CD4-positive, alpha-beta T cell treated with Interleukin-17A for 4 hours (primary cell): ENCODE measurements at regions not wholly inside any gene's neighbourhood (a gene's known extent, or its start where the extent isn't known, plus 50 kb on each side); places are given as distances from the start of the nearest gene placed in this dataset.

ENCODE experiments used
- DNase-seq: peaks from one replicate; pipeline ENCODE4 v3.0.0-alpha.2; 2020; ENCODE audit warnings: mixed read lengths

DNA sequence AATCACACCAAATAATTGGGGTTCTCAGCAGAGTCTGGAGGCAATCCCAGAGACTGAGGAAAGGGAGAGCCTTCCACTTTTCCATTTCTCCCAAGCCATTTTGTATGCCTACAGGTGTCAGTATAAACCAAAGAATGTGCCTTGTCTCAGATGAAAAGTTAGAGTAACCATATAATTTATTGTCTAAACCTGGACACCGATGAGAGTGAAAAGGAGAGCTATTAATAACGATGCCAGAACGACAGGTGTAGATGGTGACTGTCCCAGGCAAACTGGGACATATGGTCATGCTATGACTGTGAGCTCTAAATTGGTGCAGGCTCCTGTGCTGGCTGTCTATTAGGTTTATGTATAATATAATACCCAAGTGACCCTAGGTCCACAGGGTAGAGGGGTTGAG is 219.6 kb downstream of the ARHGAP12 start:
- no peak for DNase-seq

DNA sequence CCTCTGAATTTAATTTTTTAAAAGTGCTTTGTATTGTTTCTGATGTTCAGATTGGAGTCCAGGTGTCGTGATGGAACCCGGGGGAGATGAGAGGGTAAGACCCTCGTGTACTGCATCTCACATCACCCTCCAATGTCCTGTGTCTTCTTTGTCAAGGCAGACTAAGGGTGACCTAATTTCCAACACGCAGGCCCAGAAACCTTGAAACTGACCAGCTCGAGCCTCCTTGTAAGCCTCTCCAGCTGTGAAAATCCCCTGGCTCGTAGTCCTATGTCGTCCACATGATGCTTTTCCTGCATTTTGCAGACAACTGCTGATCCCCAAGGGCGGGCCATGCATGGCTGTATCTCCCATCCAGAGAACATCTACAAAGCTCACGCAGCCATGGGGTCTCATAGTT is 220.2 kb downstream of the ARHGAP12 start:
- no peak for DNase-seq

DNA sequence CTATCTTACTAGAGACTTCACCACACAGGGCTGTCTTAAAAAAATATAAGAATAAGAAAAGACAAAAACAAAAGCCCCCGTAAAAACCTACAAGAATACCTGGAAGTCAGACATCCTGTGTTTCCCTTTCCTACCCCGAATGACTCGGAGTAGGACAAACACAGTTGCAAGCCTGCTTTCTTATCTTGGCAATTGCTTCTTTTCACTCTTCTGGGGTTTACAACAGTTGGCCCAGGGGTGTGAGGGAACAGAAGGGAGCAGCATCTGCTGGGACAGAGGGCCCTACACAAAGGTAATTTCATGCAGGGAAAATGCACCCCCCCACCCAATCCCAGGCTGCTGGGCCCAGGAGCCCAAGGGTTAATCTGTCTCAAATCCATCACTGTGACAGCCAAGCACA is 220.6 kb downstream of the ARHGAP12 start:
- DNase-seq: no peak

DNA sequence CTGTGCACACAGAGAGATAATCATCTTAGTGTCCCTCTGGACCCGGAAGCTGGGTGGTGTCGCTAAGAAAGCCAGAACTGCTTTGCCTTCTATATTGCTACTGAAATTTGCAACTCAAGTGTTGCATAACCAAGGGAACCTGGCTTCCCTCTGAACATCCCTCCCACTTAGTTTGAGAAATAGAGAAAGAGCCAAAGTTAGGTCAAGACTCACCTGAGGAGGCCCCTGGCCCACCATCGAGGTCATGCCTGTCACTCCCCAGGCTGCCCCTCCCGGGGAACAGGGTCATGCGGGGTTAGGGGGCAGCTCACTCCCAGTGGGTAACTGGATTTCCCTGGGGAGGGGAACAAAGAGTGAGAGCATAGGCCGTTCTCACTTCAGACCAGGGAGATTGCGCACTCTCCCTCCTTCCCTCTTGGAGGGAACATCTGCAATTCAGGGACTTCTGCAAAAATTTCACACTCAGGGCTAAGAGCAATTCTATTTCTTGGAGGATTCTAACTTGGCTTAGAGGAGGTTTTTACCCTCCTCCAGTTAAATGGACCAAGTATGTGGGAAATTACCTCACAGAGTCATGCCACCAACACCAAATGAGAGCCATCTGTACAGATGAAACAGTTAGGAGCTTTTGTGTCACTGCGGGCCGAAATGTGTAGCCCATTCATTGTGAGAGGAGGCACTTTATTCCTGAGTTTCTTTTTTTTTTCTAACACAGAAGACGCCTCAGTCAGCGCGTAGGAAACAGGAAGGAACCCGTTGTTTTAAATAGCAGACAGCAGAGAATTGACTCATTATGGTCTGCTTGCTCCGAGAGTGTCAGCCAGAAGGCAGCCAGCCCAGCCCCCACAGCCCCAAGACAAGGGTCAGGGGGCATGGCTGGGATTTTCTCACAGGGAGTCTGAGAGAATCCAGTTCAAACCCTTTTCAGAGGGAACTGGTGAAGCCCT is 221.3 kb downstream of the ARHGAP12 start:
- peak; percentile 44 for DNase-seq

DNA sequence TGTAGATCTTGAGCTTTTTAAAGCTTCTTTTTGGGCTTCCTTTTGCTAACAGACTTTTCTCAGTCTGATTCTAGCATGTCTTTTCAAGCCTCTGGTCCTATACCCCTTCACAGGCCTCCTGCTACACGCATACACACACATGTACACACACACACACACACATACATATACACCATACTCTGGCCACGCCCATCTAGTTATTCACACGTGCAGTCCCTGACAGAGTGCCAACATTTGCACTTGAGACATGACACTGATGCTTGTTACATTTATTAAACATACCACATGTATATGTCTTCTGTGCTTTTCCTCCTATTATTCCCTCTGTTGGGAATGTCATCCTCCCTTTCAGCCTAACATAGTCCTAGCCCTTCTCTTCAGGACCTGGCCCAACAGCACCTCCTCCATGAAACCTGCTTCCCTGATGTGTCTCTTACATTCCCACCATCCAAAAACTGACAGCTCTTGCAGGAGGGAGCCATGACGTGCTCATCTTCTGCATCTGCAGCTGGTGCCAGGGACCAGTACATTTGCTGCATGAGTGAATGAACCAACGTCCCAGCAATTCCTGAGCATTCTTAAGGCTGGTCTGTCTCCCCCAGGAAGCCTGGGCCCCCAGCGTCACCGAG is 222.1 kb downstream of the ARHGAP12 start:
- DNase-seq: no peak

DNA sequence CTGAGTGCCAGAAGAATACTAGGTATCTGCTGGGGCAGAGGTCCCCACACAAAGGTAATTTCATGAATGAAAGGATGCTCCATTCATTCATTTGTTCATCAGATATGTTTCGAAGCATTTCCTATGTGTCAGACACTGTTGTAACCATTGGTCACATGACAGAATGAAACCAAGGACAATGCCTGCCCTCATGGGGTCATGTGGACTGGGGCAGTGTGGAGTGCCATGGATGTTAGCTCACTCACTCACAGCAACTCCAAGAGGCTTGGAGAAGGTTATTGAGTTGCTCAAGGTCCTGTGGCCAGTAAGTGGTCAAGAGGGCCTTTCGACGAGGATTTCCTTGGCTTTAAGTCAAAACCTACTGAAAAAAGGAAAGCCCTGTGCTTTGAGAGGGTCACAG is 223.5 kb downstream of the ARHGAP12 start:
- no peak for DNase-seq

DNA sequence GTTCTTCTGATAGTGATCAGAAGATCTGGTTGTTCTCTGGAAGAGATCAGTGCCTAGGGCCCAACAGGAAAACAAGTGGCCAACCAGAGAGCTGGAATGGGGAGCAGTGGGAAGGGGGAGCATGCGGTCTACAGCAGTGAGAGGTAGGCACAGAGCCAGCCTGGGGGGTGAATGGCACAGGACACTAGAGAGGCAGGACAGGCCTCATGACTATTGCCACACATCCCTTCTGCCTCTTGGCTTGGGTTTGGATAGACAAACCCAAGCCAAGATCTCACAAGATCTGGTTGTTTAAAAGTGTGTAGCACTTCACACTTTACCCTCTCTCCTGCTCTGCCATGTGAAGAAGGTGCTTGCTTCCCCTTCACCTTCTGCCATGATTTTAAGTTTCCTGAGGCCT is 224.4 kb downstream of the ARHGAP12 start:
- DNase-seq: no peak

DNA sequence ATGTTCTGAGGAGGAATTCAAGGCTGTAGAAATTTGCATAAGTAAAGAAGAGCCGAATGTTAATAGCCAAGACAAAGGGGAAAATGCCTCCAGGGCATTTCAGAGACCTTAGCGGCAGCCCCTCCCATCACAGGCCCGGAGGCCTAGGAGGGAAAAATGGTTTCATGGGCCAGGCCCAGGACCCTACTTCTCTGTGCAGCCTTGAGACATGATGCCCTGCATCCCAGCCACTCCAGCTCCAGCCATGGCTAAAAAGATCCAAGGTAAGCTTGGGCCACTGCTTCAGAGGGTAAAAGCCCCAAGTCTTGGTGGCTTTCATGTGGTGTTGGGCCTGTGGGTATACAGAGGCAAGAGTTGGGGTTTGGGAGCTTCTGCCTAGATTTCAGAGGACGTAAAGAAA is 225.7 kb downstream of the ARHGAP12 start:
- DNase-seq: no peak

DNA sequence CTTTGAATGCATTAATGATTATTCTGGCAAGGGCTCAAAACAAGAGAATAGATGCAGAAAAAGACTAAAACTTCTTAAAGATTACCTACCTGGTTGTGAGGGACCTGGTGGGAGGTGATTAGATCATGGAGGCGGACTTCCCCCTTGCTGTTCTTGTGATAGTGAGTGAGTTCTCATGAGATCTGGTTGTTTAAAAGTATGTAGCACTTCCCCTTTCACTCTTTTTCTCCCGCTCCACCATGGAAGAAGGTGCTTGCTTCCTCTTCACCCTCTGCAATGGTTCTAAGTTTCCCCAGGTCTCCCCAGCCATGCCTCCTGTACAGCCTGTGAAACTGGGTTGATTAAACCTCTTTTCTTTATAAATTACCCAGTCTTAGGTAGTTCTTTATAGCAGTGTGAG is 226.6 kb downstream of the ARHGAP12 start:
- DNase-seq: no peak

DNA sequence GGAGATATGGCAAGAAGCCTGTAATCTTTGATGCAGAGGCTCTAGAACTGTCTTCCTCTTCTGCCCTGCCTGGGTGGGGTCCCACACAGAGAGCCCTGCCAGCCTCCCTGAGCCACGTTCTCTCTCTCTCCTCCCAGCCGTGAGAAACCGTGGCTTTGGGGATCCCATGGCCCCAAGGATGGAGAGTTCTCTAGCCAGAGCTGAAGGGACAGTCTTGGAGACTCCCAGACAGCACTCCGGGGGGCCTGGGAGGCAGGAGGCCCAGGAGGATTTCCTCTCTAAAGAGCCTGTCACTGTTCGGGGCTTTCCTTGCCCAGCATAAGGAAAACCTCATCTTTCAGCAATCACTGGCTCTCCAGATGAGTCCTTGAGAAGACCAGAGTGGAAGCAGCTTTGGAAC is 227.1 kb downstream of the ARHGAP12 start:
- DNase-seq: no peak

DNA sequence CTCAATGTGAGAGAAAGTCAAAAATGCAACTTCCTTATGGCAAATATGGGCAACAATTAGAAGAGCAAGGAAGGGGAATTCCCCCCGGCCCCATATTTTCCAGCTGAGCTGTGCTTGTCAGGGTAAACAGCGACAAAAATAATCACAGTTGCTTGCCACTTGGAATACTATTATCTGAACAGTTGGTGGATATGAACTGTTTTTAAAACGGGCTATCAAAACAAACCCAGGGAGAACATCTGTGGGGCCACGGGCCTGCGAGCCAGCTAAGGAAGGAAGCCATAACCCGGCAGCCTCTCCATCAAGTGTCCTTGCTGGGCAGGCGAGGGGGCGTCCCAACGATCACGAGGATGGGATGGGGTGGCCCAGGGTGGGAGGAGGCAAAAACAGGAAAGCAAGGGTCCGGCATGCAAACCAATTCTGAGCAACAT is 228.4 kb downstream of the ARHGAP12 start:
- no peak for DNase-seq

DNA sequence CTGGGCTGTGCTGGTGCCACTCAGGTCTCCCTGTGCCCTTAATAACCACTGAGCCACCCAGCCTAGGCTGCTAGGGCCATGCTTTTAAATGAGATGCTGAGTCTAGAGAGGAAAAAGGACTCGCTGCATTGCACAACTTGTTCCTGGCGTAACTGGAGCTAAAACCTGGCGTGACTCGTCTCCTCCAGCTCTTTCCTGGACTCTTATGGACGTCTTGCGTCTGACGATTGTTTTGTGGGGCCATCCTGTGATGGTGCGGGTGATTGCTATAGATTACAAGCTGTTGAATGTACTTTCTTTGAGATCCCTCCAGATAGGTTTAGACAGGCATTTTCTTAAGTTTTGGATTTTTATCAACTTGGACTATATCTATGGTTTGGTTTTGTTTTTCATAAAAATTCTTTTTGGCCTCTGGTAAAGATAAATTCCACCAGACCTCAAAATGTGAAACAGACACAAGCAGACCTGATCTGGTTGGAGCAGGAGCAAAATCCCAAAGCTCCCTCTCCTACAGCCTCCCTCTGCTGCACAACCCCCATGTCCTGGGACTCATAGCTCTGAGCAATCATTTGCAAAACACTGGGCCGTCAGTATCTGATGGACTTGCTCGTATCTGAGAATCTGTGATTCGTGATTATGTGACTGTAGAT is 230.3 kb downstream of the ARHGAP12 start:
- DNase-seq: no peak

DNA sequence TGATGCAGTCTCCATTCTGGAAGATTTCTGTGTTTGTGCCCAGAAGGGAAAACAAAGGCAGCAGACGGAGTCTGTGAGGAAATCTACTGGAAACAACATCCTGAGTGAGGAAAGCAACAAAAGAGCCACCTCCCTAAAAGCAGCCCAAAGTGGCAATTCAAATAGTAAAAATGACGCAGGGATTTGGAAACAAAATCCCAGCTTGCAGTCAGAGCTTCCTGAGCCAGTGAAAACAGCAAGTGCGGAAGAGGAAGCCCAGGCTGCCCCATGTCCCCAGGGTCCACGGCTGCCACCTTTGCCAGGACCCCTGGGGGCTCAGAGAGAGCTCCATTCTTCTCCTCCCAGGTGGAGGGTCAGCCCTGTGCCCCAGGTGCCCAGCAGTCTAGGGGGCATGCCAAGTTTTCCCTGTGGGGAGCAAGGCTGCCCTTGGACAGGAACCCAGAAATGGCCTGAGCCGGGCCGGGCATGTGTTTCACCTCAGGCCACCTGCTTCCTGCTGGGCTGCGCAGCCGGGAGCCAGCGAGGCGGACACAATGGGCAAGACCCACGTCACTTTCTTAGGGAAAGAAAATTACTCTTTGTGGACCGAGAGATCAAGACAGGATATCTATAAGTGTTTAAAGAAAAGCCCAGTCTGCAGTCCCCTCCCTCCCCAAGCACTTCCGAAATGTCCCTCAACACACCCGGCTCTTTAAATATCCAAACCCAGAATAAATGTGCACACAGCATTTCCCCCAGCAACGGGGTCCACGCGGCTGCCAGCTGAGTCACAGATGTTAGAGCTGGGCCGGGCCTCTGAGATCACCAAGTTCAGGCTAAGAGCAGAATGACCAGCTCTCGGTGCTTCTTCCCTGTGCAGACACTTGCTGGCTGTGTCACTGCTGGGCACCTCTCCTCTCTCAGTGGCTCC is 231.1 kb downstream of the ARHGAP12 start:
- no peak for DNase-seq

DNA sequence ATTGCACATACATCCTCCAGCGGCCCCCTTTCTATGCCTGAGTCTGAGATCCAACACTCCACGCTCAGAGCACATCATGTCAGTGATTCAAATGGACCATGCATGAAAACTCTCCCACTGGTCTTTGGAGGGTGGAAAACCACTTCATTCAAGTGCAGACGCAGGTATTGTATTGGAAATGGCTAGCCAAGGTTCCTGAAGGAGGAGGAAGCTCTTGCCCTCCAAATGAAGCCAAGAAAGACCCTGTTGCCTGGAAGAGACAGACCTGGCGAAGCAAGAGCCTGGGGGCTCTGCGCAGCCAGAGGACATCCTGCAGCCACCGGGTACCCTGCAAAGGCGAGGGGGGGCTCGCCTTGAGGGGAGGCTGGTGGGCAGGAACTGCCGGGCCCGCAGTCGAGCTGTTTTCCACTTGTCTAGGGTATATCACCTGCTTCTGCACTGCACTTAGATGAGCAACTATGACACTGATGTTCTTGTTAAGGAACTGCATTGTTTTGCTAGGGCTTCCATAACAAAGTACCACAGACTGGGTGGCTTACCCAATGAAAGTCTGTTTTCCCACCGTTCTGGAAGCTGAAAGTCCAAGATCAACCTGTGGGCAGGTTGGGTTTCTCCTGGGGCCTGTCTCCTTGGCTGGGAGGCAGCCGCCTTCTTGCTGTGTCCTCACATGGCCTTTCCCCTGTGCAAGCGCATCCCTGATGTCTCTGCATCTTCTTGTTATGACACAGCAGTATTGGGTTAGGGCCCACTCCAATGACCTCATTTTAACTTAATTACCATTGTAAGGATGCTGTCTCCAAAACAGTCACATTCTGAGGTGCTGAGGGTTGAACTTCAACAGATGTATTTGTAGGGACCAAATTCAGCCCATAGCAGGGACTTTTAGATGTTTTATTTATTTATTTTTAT is 233.4 kb downstream of the ARHGAP12 start:
- DNase-seq: no peak

DNA sequence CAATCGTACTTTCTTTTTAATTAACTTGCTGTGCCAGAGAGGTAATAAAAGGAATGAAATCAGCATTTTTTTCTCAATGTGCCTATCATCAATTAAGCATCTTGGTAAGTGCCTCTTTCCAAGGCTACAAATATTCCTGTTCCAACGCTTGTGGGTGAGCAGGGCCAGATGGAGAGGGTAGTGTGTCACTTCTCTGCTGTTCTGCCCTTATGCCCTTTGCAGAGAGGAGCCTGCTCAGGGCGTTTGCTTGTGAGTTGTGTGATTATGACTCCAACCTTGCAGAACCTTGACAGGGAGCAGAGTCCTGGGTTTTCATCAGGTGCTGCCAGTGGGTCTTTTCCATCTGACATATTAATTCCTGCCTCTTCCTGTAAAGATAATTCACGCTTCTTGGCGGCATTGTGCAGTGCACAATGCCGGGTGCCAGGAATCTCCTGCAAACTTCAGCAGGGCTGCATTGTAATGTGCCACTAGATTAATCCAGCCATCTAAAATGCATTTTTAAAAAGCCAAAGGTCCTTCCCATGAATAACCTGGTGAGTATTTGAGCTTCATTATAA is 234.4 kb downstream of the ARHGAP12 start:
- DNase-seq: no peak

DNA sequence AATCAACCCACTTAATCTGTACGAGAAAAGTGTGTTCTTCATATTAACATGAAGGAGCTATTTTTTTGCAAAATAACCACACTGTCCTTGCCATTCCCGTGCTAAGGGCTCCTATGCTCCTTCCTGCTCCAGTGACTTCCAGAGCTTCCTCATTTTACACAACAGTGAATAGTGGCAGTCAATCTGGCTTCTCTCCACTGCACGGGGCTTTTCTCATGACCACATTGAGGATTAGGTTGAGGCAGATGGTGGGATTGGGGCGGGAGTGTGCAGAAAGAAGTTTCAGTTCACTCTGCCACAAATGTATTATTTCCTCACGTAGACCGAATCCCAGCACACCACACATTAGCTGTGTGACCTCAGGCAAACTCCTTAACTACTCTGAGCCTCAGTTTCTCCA is 235.1 kb downstream of the ARHGAP12 start:
- no peak for DNase-seq

DNA sequence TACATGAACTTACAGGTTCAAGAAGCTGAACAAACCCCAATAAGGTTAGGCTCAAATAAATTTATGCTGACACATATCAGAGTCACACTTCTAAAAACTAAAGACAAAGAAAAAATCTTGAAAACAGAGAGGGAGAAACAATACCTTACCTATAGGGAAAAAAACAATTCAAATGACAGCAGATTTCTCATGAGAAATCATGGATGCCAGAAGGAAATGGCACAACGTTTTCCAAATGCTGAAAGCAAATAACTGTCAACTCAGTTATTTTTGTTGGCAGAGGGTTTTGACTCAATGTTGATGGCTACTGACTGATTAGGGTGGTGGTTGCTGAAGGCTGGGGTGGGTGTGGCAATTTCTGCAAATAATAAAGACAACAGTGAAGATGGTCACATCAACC is 239.4 kb downstream of the ARHGAP12 start:
- DNase-seq: no peak

DNA sequence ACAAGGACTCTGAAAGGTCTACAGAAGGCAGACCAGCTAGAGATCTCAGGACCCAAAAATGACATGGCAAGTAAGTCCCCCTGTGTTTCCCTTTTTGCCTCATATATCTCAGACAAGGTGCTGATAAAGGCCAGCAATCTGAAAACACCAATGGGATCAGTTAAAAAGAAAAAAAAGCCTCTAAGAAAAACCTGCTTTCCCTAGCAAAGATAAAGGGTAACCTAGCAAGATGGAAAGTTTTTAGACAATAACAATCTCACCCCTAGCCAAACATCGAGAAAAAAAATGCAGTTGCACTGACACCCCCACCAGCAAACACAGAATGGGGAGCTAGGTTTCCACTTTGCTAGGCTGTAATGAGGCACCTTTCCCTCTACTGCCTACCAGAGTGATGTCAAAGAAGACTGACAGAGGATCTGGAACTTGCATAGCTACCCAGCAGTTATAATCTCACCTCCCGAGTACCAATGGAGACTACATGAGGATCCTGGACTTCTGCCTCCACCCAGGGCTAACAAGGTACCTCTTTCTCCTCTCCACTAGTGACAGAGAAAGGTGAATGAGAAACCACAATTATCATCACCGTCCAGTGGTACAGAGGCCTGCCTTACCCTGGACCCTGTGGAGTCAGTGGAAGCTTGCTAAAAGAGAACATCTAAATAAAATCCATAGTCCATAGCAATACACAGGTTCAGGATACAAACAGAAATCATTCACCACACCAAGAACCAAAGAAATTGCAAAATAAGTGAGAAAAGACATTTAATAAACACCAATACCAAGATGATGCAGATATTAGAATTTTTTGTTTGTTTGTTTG is 240.8 kb downstream of the ARHGAP12 start:
- no peak for DNase-seq

DNA sequence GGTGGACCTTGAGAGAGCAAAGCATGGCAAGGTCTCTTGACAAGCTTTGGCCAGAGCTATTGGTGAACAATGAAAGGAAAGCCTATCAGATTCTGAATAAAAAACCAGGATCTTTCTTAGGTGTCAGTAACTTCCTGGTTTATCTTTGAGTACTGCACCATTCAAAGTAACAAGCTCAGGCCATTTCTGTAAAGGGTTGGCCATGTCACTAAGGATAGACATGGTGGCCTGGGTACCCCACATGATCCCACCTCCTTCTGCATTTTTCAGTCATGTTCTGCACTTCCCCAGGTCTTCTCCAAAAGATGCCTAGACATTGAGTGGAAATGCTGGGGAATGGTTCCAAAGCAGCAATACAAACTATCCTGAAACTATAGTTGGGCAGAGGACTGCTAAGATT is 242.0 kb downstream of the ARHGAP12 start:
- DNase-seq: no peak

DNA sequence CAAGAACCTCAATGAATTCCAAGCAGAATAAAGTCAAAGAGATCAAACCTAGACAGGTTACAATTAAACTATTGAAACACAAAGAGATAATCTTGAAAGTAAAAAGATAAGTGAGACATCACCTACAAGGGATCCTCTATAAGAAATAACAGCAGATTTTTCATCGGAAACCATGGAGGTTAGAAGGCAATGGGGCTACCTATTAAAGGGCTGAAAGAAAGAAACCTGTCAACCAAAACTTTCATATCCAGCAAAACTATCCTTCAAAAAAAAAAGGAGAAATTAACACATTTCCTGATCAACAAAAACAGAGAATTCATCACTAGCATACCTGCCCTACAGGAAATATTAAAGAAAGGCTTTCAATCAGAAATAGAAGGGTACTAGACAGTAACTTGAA is 244.9 kb downstream of the ARHGAP12 start:
- DNase-seq: no peak
